Neural progenitor cell (in vitro differentiated cells): ENCODE measurements at regions not wholly inside any gene's neighbourhood (a gene's known extent, or its start where the extent isn't known, plus 50 kb on each side); places are given as distances from the start of the nearest gene placed in this dataset.

Experiments used
- CTCF ChIP-seq: fragments of 200-600 bp; sonication (generic); IDR thresholded peaks from 2 replicates; pipeline ENCODE4 v1.5.1; 2017; ENCODE audit warnings: antibody characterized with exemption, mild to moderate bottlenecking
- EZH2 ChIP-seq: fragments of 200-600 bp; sonication (generic); IDR thresholded peaks from 2 replicates; pipeline ENCODE4 v1.6.1; 2017; ENCODE audit warnings: antibody characterized with exemption, mild to moderate bottlenecking, moderate library complexity
- EZH2phosphoT487 ChIP-seq: fragments of 200-600 bp; sonication (generic); IDR thresholded peaks from 2 replicates; pipeline ENCODE4 v1.6.1; 2017; ENCODE audit warnings: antibody characterized with exemption

GRCh38 chr6:82705579-82705978, 342.0 kb downstream of the TPBG start:
- TF ChIP-seq EZH2phosphoT487 (no peak), CTCF (no peak), EZH2 (no peak)
